Hepatocyte (in vitro differentiated cells): ENCODE measurements at regions not wholly inside any gene's neighbourhood (a gene's known extent, or its start where the extent isn't known, plus 50 kb on each side); places are given as distances from the start of the nearest gene placed in this dataset.

Experiments used
- DNase-seq: peaks from one replicate; pipeline ENCODE4 v3.0.0-alpha.2; 2016; ENCODE audit warnings: low spot score
- H2AFZ ChIP-seq: fragments of 200-600 bp; sonication (generic); 2 replicates; pipeline ENCODE4 v1.6.0; 2016; ENCODE audit warnings: antibody characterized with exemption, mild to moderate bottlenecking
- H3K27ac ChIP-seq: fragments of 200-600 bp; sonication (generic); 2 replicates; pipeline ENCODE4 v1.5.1; 2016; ENCODE audit warnings: mild to moderate bottlenecking
- H3K27me3 ChIP-seq: fragments of 200-600 bp; sonication (generic); 2 replicates; pipeline ENCODE4 v1.6.1; 2016
- H3K36me3 ChIP-seq: fragments of 200-600 bp; sonication (generic); replicated peaks from 2 replicates; pipeline ENCODE4 v1.5.1; 2016; ENCODE audit warnings: low read depth; ENCODE audit not compliant: insufficient read depth
- H3K4me1 ChIP-seq: fragments of 200-600 bp; sonication (generic); 2 replicates; pipeline ENCODE4 v1.5.1; 2016; ENCODE audit warnings: mild to moderate bottlenecking, moderate library complexity; ENCODE audit not compliant: insufficient read depth
- H3K4me2 ChIP-seq: fragments of 200-600 bp; sonication (generic); 2 replicates; pipeline ENCODE4 v1.6.0; 2016
- H3K4me3 ChIP-seq: fragments of 200-600 bp; sonication (generic); 2 replicates; pipeline ENCODE4 v1.5.1; 2016; ENCODE audit warnings: mild to moderate bottlenecking
- H3K79me2 ChIP-seq: fragments of 200-600 bp; sonication (generic); 2 replicates; pipeline ENCODE4 v1.6.0; 2017; ENCODE audit warnings: mild to moderate bottlenecking
- H3K9me2 ChIP-seq: fragments of 200-600 bp; sonication (generic); replicated peaks from 2 replicates; pipeline ENCODE4 v1.6.0; 2017; ENCODE audit warnings: mild to moderate bottlenecking; ENCODE audit not compliant: insufficient read depth
- H3K9me3 ChIP-seq: fragments of 200-600 bp; sonication (generic); 2 replicates; pipeline ENCODE4 v1.5.1; 2016; ENCODE audit warnings: low read depth, mild to moderate bottlenecking
- H4K20me1 ChIP-seq: fragments of 200-600 bp; sonication (generic); 2 replicates; pipeline ENCODE4 v1.6.0; 2016; ENCODE audit warnings: mild to moderate bottlenecking; ENCODE audit not compliant: insufficient read depth, poor library complexity, severe bottlenecking
- EZH2 ChIP-seq: fragments of 200-600 bp; sonication (generic); IDR thresholded peaks from 2 replicates; pipeline ENCODE4 v1.6.1; 2016; ENCODE audit warnings: antibody characterized with exemption, mild to moderate bottlenecking, borderline replicate concordance
- EZH2phosphoT487 ChIP-seq: fragments of 200-600 bp; sonication (generic); IDR thresholded peaks from one replicate; pipeline ENCODE4 v1.6.1; 2018; ENCODE audit warnings: antibody characterized with exemption, mild to moderate bottlenecking, low read depth, moderate library complexity; ENCODE audit not compliant: unreplicated experiment, severe bottlenecking
- WGBS: methylation state at CpG from one replicate; pipeline ENCODE4 v1.1.6; 2016; ENCODE audit warnings: low lambda C conversion rate; ENCODE audit errors: missing lambda C conversion rate; 5-methylcytosine and 5-hydroxymethylcytosine counted together
- TF ChIP-seq, protein P1 (sequence below): fragments of 200-600 bp; sonication (generic); IDR thresholded peaks from 2 replicates; pipeline ENCODE4 v1.5.1; 2016; ENCODE audit warnings: antibody characterized with exemption, mild to moderate bottlenecking; ENCODE audit not compliant: poor library complexity

DNA sequence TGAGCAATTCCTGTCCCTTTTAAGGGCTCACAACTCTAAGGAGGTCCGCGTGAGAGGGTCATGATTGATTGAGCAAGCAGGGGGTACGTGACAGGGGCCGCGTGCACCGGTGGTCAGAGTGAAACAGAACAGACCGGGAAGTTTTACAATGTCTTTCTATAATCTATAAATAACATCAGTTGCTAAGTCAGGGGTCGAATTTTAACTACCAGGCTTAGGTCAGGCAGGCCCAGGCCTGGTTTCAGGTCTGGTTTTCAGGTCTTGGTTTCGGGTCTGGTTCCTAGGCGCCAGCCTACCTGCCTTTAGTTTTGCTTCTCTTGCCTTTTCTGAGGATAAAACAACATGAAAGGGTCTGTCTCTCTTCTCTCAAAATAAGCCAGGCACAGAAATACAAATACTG is 476.0 kb upstream of the CAMK1G start:
- Histone ChIP-seq H3K36me3 (no peaks in the 10 kb centered on the region), H3K9me2 (no peaks in the 10 kb centered on the region), H3K4me1 (no peaks in the 10 kb centered on the region), H3K27me3 (no peaks in the 10 kb centered on the region), H4K20me1 (no peaks in the 10 kb centered on the region), H3K27ac (no peak overlapping the region), H3K9me3 (no peaks in the 10 kb centered on the region), H3K79me2 (no peaks in the 10 kb centered on the region), H3K4me3 (no peak overlapping the region), H2AFZ (no peak overlapping the region), H3K4me2 (no peak overlapping the region)
- DNase-seq: no peak
- 63% methylated on average over 10 of the region's 10 CpGs for WGBS
- no peak for TF ChIP-seq EZH2
- TF ChIP-seq EZH2phosphoT487: no peak
- TF ChIP-seq, protein P1, sequence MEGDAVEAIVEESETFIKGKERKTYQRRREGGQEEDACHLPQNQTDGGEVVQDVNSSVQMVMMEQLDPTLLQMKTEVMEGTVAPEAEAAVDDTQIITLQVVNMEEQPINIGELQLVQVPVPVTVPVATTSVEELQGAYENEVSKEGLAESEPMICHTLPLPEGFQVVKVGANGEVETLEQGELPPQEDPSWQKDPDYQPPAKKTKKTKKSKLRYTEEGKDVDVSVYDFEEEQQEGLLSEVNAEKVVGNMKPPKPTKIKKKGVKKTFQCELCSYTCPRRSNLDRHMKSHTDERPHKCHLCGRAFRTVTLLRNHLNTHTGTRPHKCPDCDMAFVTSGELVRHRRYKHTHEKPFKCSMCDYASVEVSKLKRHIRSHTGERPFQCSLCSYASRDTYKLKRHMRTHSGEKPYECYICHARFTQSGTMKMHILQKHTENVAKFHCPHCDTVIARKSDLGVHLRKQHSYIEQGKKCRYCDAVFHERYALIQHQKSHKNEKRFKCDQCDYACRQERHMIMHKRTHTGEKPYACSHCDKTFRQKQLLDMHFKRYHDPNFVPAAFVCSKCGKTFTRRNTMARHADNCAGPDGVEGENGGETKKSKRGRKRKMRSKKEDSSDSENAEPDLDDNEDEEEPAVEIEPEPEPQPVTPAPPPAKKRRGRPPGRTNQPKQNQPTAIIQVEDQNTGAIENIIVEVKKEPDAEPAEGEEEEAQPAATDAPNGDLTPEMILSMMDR: no peak

- H3K4me2 ChIP-seq: no peak overlapping the region
- DNase-seq: no peak
- TF ChIP-seq EZH2phosphoT487: no peak
- TF ChIP-seq, protein P1: no peak
- no peak for TF ChIP-seq EZH2
- H3K9me2 ChIP-seq: no peaks in the 10 kb centered on the region
- 68% methylated on average over 2 of the region's 2 CpGs for WGBS
- H3K79me2 ChIP-seq: no peaks in the 10 kb centered on the region
- H3K9me3 ChIP-seq: no peaks in the 10 kb centered on the region
- H3K27me3 ChIP-seq: no peaks in the 10 kb centered on the region
- no peak overlapping the region for H3K4me3 ChIP-seq
- H4K20me1 ChIP-seq: no peaks in the 10 kb centered on the region
- H3K4me1 ChIP-seq: no peaks in the 10 kb centered on the region
- H3K36me3 ChIP-seq: no peaks in the 10 kb centered on the region
- H2AFZ ChIP-seq: no peak overlapping the region
- no peak overlapping the region for H3K27ac ChIP-seq
These were observed 474.3 kb upstream of the CAMK1G start for GRCh38 chr1:209109001-209109785.

GRCh38 chr1:209113521-209113920 is 470.0 kb upstream of the CAMK1G start:
- TF ChIP-seq EZH2phosphoT487 (no peak), EZH2 (no peak)
- TF ChIP-seq, protein P1: no peak
- Histone ChIP-seq H3K4me3 (no peak overlapping the region), H3K27ac (no peak overlapping the region), H3K27me3 (no peaks in the 10 kb centered on the region), H3K9me3 (no peaks in the 10 kb centered on the region), H3K4me2 (no peak overlapping the region), H3K36me3 (no peaks in the 10 kb centered on the region), H3K4me1 (no peaks in the 10 kb centered on the region), H4K20me1 (no peaks in the 10 kb centered on the region), H2AFZ (no peak overlapping the region), H3K79me2 (no peaks in the 10 kb centered on the region), H3K9me2 (no peaks in the 10 kb centered on the region)
- no peak for DNase-seq
- 75% methylated on average over 5 of the region's 5 CpGs for WGBS
